Brain microvascular endothelial cell (primary cell): ENCODE measurements at regions not wholly inside any gene's neighbourhood (a gene's known extent, or its start where the extent isn't known, plus 50 kb on each side); places are given as distances from the start of the nearest gene placed in this dataset.

ENCODE experiments used
- DNase-seq: peaks from one replicate; pipeline ENCODE4 v3.0.0-alpha.2; 2020
- H3K27ac ChIP-seq: fragments of 250-450 bp; sonication (Bioruptor Pico); 2 replicates; pipeline ENCODE4 v1.5.1; 2020; ENCODE audit warnings: mild to moderate bottlenecking, moderate library complexity
- H3K27me3 ChIP-seq: fragments of 250-450 bp; sonication (Bioruptor Pico); replicated peaks from 2 replicates; pipeline ENCODE4 v1.5.1; 2020; ENCODE audit warnings: mild to moderate bottlenecking
- H3K36me3 ChIP-seq: fragments of 250-450 bp; sonication (Bioruptor Pico); replicated peaks from 2 replicates; pipeline ENCODE4 v1.5.1; 2020; ENCODE audit warnings: mild to moderate bottlenecking
- H3K4me3 ChIP-seq: 2 replicates; pipeline ENCODE4 v1.5.1; 2011; ENCODE audit warnings: low read depth, mild to moderate bottlenecking, control low read depth, low read length, moderate library complexity
- CTCF ChIP-seq: IDR thresholded peaks from 2 replicates; pipeline ENCODE4 v1.5.1; 2011; ENCODE audit warnings: low read depth, mild to moderate bottlenecking, moderate library complexity, low read length, control low read depth, inconsistent platforms; ENCODE audit errors: missing control alignments
- in situ Hi-C: cut with HindIII; loops from 2 replicates; pipeline ENCODE4 v1.10.0; 2017; ENCODE audit warnings: low sequenced_read_pairs, low pct_ligation_motif_present

GRCh38 chr12:65607401-65607841 lies 216.9 kb upstream of the HMGA2 start:
- Histone ChIP-seq H3K27ac (peak overlapping the region; percentile 80), H3K4me3 (no peak overlapping the region), H3K27me3 (no peaks in the 10 kb centered on the region), H3K36me3 (peaks cover 2% of the 10 kb centered on the region)
- no peak for TF ChIP-seq CTCF
- in situ Hi-C loops: no loop called here
- DNase-seq: no peak

GRCh38 chr12:65608319-65608916 lies 215.9 kb upstream of the HMGA2 start:
- Histone ChIP-seq H3K27me3 (no peaks in the 10 kb centered on the region), H3K36me3 (peaks cover 2% of the 10 kb centered on the region), H3K4me3 (no peak overlapping the region), H3K27ac (peak overlapping the region; percentile 80)
- TF ChIP-seq CTCF: no peak
- in situ Hi-C loops: no loop called here
- peak; percentile 56 for DNase-seq

GRCh38 chr12:65609359-65609771 lies 214.9 kb upstream of the HMGA2 start:
- peak; percentile 95 for DNase-seq
- in situ Hi-C loops: no loop called here
- Histone ChIP-seq H3K36me3 (peaks cover 2% of the 10 kb centered on the region), H3K27me3 (no peaks in the 10 kb centered on the region), H3K4me3 (no peak overlapping the region), H3K27ac (peak overlapping the region; percentile 80)
- peak; percentile 49 for TF ChIP-seq CTCF

- TF ChIP-seq CTCF: no peak
- H3K36me3 ChIP-seq: peaks cover 1% of the 10 kb centered on the region
- no peaks in the 10 kb centered on the region for H3K27me3 ChIP-seq
- no peak overlapping the region for H3K4me3 ChIP-seq
- no peak for DNase-seq
- peak overlapping the region; percentile 80 for H3K27ac ChIP-seq
- in situ Hi-C loops: no loop called here
Measured at GRCh38 chr12:65611396-65611795, 212.9 kb upstream of the HMGA2 start.

- no peaks in the 10 kb centered on the region for H3K36me3 ChIP-seq
- H3K27me3 ChIP-seq: no peaks in the 10 kb centered on the region
- no peak overlapping the region for H3K4me3 ChIP-seq
- no peak for TF ChIP-seq CTCF
- H3K27ac ChIP-seq: peak overlapping the region; percentile 80
- in situ Hi-C loops: no loop called here
- DNase-seq: peak; percentile 78
Measured at GRCh38 chr12:65612440-65612839, 211.8 kb upstream of the HMGA2 start.

- DNase-seq: no peak
- no peaks in the 10 kb centered on the region for H3K36me3 ChIP-seq
- TF ChIP-seq CTCF: no peak
- in situ Hi-C loops: no loop called here
- H3K4me3 ChIP-seq: no peak overlapping the region
- no peaks in the 10 kb centered on the region for H3K27me3 ChIP-seq
- H3K27ac ChIP-seq: no peak overlapping the region
Measured at GRCh38 chr12:65613692-65614091, 210.6 kb upstream of the HMGA2 start.
